Fibroblast of villous mesenchyme (primary cell): ENCODE measurements at regions not wholly inside any gene's neighbourhood (a gene's known extent, or its start where the extent isn't known, plus 50 kb on each side); places are given as distances from the start of the nearest gene placed in this dataset.

ENCODE experiments used
- DNase-seq: peaks from one replicate; pipeline ENCODE4 v3.0.0-alpha.2; 2010; ENCODE audit warnings: low read depth
- H3K4me3 ChIP-seq: 2 replicates; pipeline ENCODE4 v1.5.1; 2011; ENCODE audit warnings: low read depth, mild to moderate bottlenecking, low read length
- CTCF ChIP-seq: IDR thresholded peaks from 2 replicates; pipeline ENCODE4 v1.5.1; 2012; ENCODE audit warnings: low read depth, mild to moderate bottlenecking, low read length; ENCODE audit not compliant: insufficient read depth

- no peak for TF ChIP-seq CTCF
Measured at GRCh38 chr14:71228711-71229110, 321.5 kb downstream of the PCNX1 start.

GRCh38 chr14:71229875-71230274, 322.6 kb downstream of the PCNX1 start:
- no peak overlapping the region for H3K4me3 ChIP-seq
- DNase-seq, result no peak
- TF ChIP-seq CTCF, result no peak

More at GRCh38 chr14:71228711-71229110, 321.5 kb downstream of the PCNX1 start:
- H3K4me3 ChIP-seq, result no peak overlapping the region
- DNase-seq, result peak; percentile 38

- no peak overlapping the region for H3K4me3 ChIP-seq
- DNase-seq, result no peak
- TF ChIP-seq CTCF, result no peak
Measured at GRCh38 chr14:71230897-71231296, 323.6 kb downstream of the PCNX1 start.

- DNase-seq, result no peak
- no peak overlapping the region for H3K4me3 ChIP-seq
- no peak for TF ChIP-seq CTCF
Measured at GRCh38 chr14:71231521-71232393, 324.5 kb downstream of the PCNX1 start.

- no peak for DNase-seq
- no peak for TF ChIP-seq CTCF
- no peak overlapping the region for H3K4me3 ChIP-seq
Measured at GRCh38 chr14:71232506-71232905, 325.2 kb downstream of the PCNX1 start.

GRCh38 chr14:71235875-71236274, 328.6 kb downstream of the PCNX1 start:
- DNase-seq, result no peak

More at GRCh38 chr14:71235875-71236274, 328.6 kb downstream of the PCNX1 start:
- no peak for TF ChIP-seq CTCF
- no peak overlapping the region for H3K4me3 ChIP-seq
